Left kidney (tissue), 1 donor: ENCODE measurements at regions not wholly inside any gene's neighbourhood (a gene's known extent, or its start where the extent isn't known, plus 50 kb on each side); places are given as distances from the start of the nearest gene placed in this dataset.

Experiments used
- DNase-seq: peaks from one replicate; pipeline ENCODE4 v3.0.0-alpha.2; 2013

DNA sequence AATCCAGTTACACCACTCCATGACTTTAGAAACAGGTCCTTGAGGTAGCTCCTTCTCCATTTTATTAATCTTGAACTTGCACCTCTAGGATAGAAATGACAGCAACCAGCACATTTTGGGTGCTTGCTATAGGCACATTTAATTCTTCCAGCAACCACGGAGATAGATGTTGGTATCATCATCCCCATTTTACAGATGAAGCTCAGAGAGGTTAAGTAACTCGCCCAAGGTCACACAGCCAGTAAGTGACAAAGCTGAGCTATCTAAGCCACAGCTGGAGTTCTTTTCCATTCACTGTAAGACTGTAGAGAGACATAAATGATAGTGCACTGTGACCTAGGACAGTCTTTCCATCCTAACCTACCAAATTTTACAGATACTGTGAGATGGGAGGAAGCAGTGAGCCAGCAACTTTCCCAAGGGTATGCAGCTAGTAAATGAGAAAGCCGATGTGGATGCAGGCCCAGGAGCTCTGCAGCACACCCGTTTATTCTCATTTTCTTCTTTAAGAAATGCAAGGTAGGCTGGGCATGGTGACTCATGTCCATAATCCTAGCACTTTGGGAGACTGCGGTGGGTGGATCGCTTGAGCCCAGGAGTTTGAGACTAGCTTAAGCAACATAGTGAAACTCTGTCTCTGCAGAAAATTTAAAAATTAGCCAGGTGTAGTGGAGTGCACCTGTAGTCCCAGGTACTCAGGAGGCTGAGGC, 103.2 kb downstream of the TBX5 start:
- DNase-seq, result no peak

DNA sequence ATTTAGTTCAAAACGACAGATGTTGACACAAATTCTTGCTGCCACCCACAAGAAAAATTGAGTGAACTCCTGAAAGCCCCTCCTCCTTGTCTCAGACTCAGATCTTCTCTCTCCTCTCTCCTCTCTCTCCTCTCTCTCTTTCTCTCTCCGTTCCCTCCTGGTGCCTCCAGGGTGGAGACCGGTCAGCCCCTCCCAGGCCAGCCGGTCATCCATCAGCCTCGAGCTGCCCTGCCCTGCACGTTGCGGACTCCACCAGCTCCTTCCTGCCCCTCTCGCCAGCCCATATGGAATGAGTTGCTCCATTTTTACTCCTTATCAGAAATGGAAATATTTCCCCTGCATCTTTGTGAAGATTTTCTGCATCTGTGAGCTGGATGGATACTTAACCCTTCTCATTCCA, 103.8 kb downstream of the TBX5 start:
- DNase-seq, result no peak

DNA sequence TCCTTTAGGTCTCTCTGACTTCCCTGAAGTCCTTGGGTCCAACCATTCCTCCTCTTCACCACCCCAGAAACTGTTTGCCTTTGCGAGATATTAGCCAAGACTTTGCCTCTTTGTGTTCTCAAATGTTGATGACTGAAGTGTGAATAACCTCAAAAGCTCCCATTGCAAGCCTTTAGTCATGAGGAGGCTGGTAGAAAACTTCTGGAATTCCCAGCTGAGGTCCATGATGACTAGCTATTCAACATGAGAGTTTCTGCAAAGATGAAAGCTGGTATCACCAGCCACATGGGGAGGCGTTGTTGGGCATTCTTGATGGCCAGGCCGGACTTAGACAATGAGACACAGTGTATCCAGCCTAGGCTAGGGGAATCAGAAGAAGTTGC, 111.7 kb downstream of the TBX5 start:
- DNase-seq, result no peak

DNA sequence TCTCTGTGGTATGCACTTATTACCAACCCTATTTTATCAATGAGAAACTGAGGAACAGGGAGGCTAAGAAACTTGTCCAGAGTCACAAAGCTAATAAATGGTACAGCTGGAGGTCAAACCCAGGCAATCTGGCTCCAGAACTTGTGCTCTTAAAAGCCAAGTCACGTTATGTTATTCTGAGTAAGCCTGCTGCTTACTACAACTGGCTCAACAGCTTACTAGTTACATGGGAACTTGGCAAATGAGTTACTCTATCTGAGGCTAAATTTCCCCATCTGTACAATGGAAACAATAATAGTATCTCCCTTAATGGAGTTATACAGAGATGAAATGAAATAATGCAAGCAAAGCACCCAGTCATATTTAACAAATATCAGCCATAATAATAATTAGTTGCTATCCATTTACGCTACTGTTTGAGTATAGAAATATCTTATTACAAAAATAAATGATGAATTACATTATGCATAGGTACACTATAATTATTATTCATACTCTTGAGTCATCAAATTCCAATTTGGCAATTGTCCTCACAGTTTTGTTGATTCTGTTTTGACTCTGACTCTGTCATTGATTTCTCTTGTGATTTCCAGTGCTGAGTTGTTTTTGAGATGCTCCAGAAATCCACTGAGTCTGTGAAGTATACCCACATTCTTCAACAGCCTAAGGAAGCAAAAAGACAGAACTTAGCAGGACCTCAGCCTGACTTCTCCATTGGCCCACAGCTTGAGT, 112.2 kb downstream of the TBX5 start:
- no peak for DNase-seq

DNA sequence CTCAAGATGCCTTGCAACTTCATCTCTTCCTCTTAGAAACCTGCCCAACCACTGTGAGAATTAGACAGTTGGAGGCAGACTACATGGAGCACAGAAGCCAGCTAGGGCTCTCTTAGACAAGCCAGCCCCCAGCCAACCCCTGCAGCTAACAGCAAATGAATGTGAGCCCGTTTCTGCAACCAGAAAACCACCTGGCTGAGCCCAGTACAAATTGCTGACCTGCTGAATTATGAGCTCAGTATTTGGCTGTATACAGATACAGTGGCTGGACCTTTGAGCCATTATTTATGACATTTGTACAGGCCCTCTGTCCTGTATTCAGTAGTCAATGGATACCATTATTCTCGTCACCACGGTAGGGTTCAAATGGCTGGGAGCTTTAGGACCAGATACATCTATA, 112.9 kb downstream of the TBX5 start:
- DNase-seq, result no peak

DNA sequence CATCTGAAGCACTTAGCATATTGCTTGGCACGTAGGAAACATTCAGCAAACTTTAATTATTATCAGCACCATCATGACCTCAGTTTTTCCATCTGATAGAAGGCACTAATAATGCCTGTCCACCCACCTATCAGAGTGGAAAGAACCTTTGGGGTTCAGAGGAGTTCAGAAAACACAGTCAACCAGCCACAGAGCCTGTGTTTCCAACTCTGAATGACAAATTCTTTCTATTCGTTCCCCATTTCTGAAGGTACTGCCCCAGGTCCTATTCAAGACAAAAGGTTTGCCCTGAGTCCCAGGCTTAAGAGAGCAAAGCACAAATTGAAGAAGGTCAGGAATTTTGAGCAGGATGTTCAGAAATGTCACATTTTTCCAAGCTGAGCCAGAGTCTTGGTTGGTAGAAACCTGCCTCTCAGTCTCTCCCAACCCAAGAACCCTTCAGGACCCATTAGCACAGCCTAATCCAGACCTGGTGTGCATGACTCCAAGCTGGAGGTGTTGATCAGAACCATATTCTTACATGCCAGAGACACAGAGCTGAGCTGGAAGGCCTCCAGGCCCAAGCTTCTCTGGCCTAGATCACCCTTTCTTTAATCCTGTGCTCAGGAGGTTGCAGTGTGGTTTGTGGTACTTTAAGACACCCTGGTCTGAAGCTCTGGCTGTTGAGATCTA, 114.4 kb downstream of the TBX5 start:
- DNase-seq, result no peak

DNA sequence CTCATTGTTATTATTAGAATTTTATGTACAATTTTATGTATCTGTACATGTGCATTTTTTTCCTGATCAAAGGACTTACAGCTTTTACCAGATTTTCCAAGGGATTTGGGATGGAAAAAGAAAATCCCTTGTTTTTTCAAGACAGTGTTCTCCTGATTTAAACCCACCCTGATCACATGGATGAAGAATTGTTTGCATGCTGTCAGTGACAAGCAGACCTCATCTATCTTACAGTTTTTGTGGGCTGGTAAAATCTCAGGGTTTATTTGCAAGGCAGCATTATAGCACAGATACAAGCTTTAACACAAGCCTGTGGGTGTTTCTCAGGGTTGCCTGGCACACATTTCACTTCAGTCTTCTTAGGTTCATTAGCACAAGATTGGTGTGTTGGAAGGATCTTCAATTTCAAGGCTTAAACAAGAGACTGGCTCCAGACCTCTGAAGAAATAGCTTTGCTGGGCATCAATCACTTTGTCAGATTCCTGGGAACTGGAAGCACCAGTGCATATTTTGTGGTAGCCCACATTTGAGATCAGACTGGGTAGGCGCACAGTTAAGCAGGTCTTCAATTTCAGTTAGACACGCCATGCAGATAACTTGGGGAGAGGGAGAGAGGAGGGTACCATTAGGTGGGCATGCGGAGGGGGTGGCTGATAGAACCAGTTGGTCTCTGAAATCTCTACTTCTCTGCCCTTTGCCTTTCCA, 118.0 kb downstream of the TBX5 start:
- DNase-seq, result peak; percentile 50

DNA sequence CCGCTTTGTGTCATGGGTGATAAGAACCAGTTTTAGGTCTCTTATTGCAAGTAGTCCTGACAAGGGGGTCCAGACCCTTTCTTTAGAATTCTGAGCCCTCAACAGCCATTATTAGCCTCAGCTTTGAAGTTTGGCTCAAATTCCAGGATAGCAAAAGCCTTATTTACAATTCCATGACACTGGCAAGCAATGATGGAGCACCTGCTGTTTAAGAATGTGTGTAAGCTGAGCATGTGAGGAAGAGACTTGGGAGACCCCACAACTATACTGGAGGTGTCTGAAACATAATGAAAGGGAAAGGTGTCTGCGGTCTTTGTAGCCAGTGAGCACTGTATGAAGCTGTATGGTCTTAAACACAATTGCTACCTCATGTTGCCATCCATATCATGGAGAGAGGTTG, 119.8 kb downstream of the TBX5 start:
- DNase-seq, result no peak

DNA sequence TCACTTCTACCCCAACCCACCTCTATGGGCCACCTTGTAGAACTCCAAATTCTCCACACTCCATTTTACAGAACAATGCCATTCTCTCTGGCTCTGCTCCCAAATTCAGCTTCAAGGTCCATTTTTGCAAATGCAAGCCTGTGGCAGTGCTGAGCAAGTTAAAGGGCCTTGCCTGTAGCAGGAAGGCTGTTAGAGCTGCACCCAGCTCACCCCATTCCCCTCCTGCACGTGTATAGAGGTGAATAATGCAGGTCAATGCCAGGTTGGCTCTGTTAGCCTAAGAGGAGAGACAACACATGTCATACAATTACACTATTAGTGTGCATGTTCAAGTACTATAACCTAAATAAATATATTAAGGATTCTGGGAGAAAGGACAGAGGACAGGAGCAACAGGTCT, 120.4 kb downstream of the TBX5 start:
- no peak for DNase-seq

DNA sequence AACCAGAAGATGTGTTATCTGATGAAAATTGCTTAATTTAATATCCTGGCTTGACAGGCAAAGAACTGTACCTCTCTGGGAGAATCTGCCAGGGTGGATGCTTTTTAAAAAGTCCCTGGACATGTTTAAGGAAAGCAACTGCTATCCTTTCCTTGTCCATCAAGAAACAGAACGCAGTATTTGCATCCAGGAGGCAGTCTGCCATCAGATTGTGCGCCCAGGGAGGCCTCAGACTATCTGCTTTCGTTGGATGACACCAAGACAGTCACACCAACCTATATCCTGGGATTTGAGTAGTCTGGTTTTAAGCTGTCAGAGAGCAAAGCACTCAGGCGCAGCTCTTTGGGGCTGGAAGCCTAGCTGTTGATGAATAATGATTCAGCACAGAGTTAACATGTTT, 121.9 kb downstream of the TBX5 start:
- no peak for DNase-seq

DNA sequence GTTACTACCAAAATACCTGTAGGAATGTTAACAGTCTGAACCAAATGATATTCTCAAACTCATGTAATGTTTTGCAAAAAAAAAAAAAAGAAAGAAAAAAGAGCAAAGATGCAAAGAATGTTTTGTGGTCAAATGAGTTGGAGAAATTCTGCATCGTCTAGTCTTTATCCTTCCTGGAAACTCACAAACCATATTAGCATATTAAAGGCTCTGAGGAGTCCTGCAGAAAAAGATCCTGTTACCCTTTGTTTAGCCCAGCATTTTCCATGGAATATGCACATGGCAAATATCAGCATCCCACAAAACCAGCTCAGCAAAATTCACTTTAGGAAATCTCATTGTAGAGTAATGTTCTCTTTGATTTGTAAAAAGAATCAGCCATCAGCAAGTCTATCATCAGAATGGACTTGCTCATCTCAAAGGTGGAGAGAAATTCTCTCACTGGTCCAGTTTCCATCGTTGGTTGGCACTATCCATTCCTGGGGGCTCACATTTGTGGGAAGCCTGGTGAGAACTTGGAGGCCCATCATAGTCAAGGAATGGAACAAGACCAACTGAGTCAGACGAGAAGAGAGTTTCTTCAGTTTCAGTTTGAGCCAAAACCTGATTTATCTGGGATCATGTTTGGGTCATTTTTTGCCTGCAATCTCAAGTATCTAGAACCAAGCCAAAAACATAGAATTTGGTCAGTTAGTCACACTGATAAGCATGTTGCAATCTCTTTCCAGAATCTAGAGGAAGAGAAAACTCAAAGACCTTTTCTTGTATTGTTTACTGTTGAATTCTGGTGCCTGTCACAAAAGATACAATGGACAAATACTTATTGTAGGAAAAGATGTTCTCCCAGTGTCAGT, 129.8 kb downstream of the TBX5 start:
- no peak for DNase-seq

DNA sequence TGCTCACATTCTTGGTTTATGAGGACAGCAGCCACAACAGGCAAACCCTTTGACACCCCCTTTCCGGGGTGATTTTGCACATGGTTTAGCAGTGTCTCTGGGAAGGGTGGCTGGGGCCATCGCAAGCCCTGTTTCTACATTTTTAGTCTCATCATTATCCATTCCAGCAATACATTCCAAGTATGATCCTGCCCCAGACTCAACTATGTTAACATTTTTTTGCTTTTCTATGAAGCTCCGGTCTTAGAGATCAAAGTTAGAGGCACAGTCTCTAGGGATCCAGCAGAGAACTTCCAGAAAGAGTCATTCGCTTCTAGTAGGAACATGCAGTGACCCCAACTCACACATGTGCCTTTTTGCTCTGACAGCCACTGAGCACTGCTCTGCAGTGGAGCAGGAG, 130.9 kb downstream of the TBX5 start:
- no peak for DNase-seq

DNA sequence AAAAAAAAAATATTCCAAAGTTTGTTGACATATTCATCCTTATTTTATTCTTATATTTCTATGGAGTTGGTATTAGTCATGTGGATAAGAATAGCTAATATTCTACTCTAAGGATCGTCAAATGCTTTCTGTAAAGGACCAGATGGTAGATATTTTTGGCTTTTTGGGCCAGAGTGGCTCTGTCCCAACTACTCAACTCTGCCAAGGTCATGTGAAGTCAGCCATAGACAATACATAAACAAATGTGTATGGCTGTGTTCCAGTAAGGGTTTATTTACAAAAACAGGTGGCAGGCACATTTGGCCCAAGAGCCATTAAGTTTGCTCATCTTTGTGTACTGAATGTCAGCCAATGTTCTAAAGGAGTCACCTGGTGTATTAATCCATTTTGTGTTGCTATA, 131.8 kb downstream of the TBX5 start:
- no peak for DNase-seq

DNA sequence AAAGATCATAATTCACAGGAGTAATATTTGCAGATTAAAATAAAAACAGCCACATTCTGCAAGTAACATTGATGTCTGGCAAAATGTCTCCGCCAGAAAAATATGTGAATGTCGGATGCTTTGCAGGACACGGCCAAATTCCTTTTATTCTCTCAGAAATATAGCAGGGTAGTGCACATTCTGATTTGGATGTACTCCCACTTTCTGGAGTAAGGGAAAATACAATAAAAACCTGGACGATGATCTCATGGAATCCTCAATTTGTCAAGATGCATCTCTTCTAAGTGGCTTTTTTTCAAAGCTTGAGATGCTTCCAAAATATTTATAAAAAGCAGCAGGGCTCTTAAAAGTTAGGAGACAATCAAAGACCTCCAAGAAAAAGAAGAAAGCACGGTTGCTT, 133.3 kb downstream of the TBX5 start:
- no peak for DNase-seq

DNA sequence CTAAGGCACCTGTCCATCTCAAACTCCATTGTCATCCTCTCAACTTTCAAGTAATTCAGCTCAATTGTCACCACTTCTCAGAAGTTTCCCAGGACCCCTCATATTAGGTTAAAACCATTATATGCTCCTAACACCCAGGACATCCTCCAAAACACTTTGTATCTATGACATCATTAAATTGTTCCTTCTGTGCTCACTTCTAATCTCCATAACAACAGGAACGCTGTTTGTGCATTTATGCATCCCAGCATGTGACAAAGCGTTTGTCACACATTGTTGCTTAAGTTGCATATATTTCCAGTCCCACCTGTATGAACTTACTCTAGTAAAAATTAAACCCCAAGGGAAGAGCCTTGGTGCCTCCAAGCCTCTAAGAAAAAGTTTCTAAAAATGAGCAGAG, 133.9 kb downstream of the TBX5 start:
- DNase-seq, result no peak

DNA sequence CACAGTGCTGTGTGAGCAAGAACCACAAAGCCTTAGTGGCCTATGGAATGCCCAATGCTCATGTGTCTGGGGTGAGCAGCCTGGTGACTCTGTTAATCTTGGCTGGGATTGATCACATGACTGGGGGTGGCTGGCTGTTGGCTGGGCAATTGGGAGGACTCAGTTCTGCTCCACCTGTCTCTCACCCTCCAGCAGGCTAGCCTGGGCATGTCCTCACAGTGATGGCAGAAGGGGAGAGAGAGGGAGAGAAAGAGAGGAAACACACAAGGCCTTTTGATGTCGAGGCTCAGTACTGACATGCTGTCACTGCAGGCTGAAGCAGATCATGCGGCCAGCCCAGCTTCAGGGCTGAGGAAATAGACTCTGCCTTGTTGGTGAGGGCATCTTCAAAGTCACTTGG, 136.8 kb downstream of the TBX5 start:
- no peak for DNase-seq

DNA sequence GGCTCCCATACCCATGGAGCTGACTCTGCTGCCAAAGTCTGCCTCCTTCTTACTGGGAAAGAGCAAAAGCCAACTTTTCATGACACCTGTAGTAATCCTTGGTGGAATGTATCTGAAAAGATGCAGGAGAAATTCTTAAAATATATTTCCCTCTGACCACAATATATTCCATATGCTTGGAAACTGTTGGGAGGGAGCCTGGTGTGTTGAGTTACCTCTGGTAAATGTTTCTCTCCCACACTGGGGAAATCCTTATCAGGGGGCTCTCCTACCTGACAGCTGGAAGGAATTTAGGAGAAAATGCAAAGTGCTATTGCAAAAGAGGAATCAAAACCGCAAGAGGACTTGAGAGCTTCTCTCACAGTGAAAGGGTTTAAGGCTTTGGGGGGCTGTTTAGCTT, 139.4 kb downstream of the TBX5 start:
- DNase-seq, result no peak

DNA sequence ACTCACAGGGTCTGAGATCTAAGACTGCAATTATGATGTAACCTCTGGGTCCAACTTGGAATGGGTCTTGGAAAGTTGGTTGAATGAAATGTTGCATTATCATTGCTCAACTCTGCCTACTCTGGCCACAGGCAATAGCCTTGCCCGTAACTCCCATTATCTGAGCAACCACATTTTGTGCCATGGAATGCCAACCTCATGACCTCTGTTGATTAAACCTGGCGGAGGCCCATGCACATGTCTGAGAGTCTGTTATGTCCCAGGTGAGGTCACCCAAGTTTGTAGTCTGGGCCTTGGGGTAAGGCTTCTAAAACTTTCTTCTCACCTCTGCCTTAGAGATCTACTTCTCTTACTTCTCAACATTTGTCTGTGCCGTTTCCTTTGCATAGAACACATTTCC, 140.9 kb downstream of the TBX5 start:
- no peak for DNase-seq

DNA sequence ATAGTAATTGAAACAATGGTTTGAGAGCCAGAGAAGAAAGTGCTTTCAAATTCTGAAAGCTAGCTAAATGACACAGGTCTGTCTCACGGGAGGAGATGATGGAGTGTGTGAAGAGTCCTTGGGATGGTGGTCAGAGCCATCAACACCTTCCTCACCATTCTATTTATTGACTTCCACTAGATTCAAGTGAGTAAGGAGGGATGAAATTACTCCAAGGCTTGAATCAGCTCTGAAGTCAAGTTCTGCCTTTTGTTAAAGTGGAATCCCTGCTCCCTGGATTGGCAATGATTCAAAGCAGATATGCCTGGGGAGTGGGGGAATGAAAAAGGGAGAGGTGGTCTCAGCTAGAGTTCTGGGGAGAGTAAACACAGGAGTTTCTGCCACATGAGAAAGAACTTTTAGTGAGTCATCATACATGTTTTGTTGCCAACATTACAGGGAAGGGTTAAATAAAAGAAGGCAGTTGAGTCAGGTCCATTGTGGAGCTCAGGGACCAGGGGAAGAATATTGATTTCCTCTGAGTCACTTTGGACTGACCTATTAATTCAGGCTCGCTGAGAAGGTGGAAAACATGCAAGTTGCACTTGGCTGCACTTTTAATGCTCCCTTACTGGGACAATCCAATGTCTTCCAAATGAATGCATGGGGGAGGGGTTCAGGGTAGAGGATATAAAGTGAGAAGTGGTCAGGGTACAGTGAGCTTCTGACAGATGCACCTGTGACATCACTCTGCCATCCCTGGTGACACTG, 142.7 kb downstream of the TBX5 start:
- DNase-seq, result no peak

DNA sequence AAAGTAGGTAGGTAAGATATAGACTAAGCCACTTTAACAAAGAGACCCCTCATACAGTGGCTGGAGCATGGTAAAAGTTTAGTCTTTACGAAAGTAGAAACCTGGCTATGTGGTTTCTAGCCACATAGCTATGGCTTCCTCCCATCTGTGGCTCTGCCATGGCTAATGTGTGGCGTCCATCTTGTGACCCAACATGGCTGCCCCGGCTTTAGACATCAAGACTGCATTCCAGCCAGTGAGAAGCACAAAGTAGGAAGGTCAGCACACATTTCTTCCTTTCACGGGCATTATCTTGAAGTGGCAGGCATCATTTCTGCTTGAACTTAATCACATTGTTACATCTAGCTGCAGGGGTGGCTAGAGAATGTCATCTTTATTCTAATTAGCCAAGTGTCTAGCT, 148.3 kb downstream of the TBX5 start:
- DNase-seq, result no peak

DNA sequence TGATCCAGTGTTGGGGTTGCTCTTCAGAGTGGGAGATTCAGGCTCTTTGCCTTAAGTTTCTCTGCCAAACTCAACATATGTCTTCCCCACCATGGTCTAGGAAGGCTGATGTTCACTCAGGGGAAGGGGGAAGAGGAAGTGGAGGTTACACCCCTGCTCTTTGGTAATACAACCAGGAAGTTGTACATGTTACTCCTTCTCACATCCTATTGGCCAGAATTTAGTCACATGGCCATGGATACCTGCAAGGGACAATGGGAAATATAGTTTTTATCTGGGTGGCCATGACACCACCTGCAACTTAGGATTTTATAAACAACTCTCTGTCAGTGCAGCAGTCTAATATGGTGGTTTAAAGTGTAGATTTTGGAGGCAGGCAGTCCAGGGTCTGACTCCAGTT, 150.9 kb downstream of the TBX5 start:
- DNase-seq, result no peak
